ENCODE measurements at regions not wholly inside any gene's neighbourhood (a gene's known extent, or its start where the extent isn't known, plus 50 kb on each side); places are given as distances from the start of the nearest gene placed in this dataset.

GRCh38 chr2:180146114-180146513 lies 139.0 kb upstream of the CWC22 start:
- TF ChIP-seq CTCF (conservative IDR thresholded peaks at IDR 0.05; ENCODE audit: low read depth, low read length) (no peak), POLR2A (IDR thresholded peaks at IDR 0.05; ENCODE audit: low read depth, low read length) (no peak), SMC3 (IDR thresholded peaks at IDR 0.05; ENCODE audit: low read depth, low read length) (no peak)
